ENCODE measurements at regions not wholly inside any gene's neighbourhood (a gene's known extent, or its start where the extent isn't known, plus 50 kb on each side); places are given as distances from the start of the nearest gene placed in this dataset.

DNA sequence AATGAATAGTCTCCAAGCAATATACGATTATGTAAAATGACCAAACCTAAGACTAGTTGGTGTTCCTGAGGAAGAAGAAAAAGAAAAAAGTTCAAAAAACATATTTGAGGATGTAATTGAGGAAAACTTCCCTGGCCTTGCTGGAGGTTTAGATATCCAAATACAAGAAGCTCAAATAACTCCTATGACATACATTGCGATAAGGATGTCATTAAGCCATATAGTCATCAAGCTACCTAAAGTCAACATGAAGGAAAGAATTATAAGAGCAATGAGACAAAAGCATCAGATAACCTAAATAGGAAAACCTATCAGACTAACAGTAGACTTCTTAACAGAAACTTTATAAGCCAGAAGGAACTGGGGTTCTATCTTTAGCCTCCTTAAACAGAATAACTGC lies 231.1 kb downstream of the TUSC7 start:
- H3K27ac Mint-ChIP-seq: no peak overlapping the region
- peaks cover 4% of the 10 kb centered on the region for H3K9me3 Mint-ChIP-seq
- H3K4me1 Mint-ChIP-seq (ENCODE audit: unreplicated experiment): peaks cover 3% of the 10 kb centered on the region
- TF ChIP-seq, protein P1, sequence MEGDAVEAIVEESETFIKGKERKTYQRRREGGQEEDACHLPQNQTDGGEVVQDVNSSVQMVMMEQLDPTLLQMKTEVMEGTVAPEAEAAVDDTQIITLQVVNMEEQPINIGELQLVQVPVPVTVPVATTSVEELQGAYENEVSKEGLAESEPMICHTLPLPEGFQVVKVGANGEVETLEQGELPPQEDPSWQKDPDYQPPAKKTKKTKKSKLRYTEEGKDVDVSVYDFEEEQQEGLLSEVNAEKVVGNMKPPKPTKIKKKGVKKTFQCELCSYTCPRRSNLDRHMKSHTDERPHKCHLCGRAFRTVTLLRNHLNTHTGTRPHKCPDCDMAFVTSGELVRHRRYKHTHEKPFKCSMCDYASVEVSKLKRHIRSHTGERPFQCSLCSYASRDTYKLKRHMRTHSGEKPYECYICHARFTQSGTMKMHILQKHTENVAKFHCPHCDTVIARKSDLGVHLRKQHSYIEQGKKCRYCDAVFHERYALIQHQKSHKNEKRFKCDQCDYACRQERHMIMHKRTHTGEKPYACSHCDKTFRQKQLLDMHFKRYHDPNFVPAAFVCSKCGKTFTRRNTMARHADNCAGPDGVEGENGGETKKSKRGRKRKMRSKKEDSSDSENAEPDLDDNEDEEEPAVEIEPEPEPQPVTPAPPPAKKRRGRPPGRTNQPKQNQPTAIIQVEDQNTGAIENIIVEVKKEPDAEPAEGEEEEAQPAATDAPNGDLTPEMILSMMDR (conservative IDR thresholded peaks at IDR 0.05): no peak
- H3K27me3 Mint-ChIP-seq: no peaks in the 10 kb centered on the region
- DNase-seq (ENCODE audit: extremely low spot score, unreplicated experiment): no peak
- H3K36me3 Mint-ChIP-seq: peaks cover 4% of the 10 kb centered on the region
- no peak overlapping the region for H3K4me3 Mint-ChIP-seq

DNA sequence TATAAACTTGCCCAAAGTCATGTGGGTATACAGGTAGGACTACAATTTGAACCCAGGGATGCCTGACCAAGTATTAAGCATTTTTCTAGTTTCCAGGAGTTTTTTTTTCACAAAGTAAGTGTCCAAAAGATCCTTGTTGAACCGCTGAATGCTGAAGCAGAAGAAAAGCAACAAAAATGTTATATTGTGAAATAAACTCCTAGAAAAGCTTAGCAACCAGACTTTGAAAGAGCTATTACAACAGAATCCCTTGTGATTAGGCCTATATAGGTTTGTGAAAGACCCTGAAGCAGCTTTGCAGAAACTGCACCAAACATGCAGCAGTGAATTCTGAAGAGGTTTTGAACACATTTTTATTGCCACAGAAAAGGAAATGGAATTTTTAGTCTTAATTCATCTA lies 236.8 kb downstream of the TUSC7 start:
- H3K27me3 Mint-ChIP-seq: no peaks in the 10 kb centered on the region
- no peak overlapping the region for H3K27ac Mint-ChIP-seq
- DNase-seq (ENCODE audit: extremely low spot score, unreplicated experiment): no peak
- TF ChIP-seq, protein P1 (conservative IDR thresholded peaks at IDR 0.05): no peak
- no peaks in the 10 kb centered on the region for H3K36me3 Mint-ChIP-seq
- no peaks in the 10 kb centered on the region for H3K4me1 Mint-ChIP-seq (ENCODE audit: unreplicated experiment)
- no peak overlapping the region for H3K4me3 Mint-ChIP-seq
- H3K9me3 Mint-ChIP-seq: no peaks in the 10 kb centered on the region

DNA sequence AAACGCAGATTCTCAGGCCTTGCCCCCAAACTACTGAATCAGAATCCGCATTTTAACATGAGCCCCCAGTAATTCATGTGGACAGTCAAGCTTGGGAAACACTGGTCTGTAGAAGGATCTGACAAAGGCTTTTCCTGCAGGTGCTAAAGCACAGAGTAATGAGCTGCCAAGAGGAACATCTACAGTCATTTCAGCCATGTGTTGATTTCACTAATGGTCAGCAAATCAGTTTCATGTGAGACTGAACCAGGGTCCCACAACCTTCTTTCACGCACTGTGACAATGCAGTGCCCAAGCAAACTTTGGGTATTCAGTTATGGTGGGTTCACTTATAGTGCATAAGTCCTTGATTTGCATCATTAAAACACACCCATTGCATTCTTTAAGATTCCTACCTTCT lies 237.6 kb downstream of the TUSC7 start:
- DNase-seq (ENCODE audit: extremely low spot score, unreplicated experiment): no peak
- TF ChIP-seq, protein P1 (conservative IDR thresholded peaks at IDR 0.05): no peak
- H3K36me3 Mint-ChIP-seq: no peaks in the 10 kb centered on the region
- H3K27ac Mint-ChIP-seq: no peak overlapping the region
- peaks cover 4% of the 10 kb centered on the region for H3K4me1 Mint-ChIP-seq (ENCODE audit: unreplicated experiment)
- H3K27me3 Mint-ChIP-seq: no peaks in the 10 kb centered on the region
- H3K9me3 Mint-ChIP-seq: no peaks in the 10 kb centered on the region
- no peak overlapping the region for H3K4me3 Mint-ChIP-seq

DNA sequence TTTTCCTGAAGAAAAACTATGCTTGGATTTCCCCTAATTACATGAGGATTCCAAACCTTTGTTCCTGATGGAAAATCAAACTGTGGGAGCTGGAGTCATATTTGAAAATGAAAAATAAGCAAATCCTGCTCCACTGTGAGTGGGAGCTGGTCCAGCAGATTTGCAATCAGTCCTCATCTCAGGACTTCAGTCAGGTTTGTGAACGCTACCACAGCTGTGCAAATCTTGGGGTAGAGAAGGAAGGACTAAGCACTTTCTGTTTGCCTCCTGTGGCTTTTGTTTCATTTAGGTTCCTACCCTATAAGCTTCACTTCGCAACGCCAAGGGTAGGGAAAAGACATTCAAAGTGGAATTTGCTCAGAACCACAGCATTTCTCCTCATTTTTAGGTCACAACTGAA lies 238.2 kb downstream of the TUSC7 start:
- Mint-ChIP-seq H3K4me1 (ENCODE audit: unreplicated experiment) (peaks cover 4% of the 10 kb centered on the region), H3K36me3 (no peaks in the 10 kb centered on the region), H3K27me3 (no peaks in the 10 kb centered on the region), H3K4me3 (no peak overlapping the region), H3K27ac (no peak overlapping the region), H3K9me3 (no peaks in the 10 kb centered on the region)
- TF ChIP-seq, protein P1 (conservative IDR thresholded peaks at IDR 0.05): no peak
- DNase-seq (ENCODE audit: extremely low spot score, unreplicated experiment): no peak

DNA sequence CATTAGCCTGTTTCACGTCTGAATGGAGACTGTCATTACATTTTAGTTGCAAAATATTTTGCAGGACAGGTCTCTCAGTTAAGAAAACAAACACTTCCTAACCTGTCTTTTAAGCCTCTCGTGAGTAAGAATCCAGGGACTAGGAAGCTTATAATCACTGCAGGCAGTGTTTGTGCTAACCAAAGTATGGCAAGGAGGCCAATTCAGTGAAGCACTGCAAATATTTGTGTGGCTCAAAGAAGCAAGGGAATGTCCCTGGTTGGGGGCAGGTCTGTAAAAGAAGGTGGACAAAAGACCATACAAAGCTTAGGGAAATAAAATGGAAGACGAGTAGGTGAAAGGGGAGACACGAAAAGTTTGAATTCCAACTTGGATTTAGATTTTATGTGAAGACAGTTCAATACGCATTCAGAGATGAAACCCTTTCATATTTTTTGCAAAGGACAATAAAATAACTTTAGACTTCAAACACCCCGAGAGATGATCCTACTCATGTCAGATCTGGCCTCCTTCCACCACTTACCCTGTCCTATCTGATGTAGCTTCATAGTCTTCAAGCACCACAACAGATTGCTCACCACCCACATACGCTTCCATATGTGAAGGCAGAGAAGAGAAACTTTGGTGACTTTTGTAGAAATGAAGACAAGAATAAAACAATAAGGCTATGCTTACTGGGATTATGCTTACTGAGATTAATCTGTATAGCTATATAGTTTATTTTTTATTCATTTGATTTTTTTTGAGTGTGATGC lies 240.9 kb downstream of the TUSC7 start:
- DNase-seq (ENCODE audit: extremely low spot score, unreplicated experiment): no peak
- Mint-ChIP-seq H3K27ac (no peak overlapping the region), H3K4me1 (ENCODE audit: unreplicated experiment) (peaks cover 4% of the 10 kb centered on the region), H3K9me3 (no peaks in the 10 kb centered on the region), H3K4me3 (no peak overlapping the region), H3K36me3 (no peaks in the 10 kb centered on the region), H3K27me3 (no peaks in the 10 kb centered on the region)
- TF ChIP-seq, protein P1 (conservative IDR thresholded peaks at IDR 0.05): no peak

Measured in type B pancreatic cell (in vitro differentiated cells).